OCI-LY1 (cell line): ENCODE measurements at regions not wholly inside any gene's neighbourhood (a gene's known extent, or its start where the extent isn't known, plus 50 kb on each side); places are given as distances from the start of the nearest gene placed in this dataset.

Source experiments
- H2AFZ ChIP-seq: fragments of 200-600 bp; sonication (generic), shearing (Covaris generic); 2 replicates; pipeline ENCODE4 v1.6.0; 2014; ENCODE audit warnings: antibody characterized with exemption, mild to moderate bottlenecking, low read length
- H3F3A ChIP-seq: fragments of 200-600 bp; sonication (generic), shearing (Covaris generic); 2 replicates; pipeline ENCODE4 v1.6.0; 2014; ENCODE audit warnings: mild to moderate bottlenecking, antibody characterized with exemption, low read length, moderate library complexity; ENCODE audit not compliant: insufficient read depth
- H3K27ac ChIP-seq: fragments of 200-600 bp; sonication (generic); 2 replicates; pipeline ENCODE4 v1.5.1; 2014; ENCODE audit warnings: low read length, mixed run types, mild to moderate bottlenecking, low read depth; ENCODE audit not compliant: poor library complexity, severe bottlenecking
- H3K27me3 ChIP-seq: fragments of 200-600 bp; sonication (generic); 2 replicates; pipeline ENCODE4 v1.6.0; 2014; ENCODE audit warnings: antibody characterized with exemption, mild to moderate bottlenecking, low read length, moderate library complexity; ENCODE audit not compliant: insufficient read depth
- H3K36me3 ChIP-seq: fragments of 200-600 bp; sonication (generic); 2 replicates; pipeline ENCODE4 v1.6.1; 2014; ENCODE audit warnings: mild to moderate bottlenecking, antibody characterized with exemption, low read length, moderate library complexity, mixed read lengths; ENCODE audit not compliant: insufficient read depth
- H3K4me1 ChIP-seq: fragments of 200-600 bp; sonication (generic); 2 replicates; pipeline ENCODE4 v1.5.1; 2014; ENCODE audit warnings: mild to moderate bottlenecking, low read length, moderate library complexity; ENCODE audit not compliant: insufficient read depth, severe bottlenecking
- H3K4me2 ChIP-seq: fragments of 200-600 bp; sonication (generic), shearing (Covaris generic); 2 replicates; pipeline ENCODE4 v1.6.1; 2014; ENCODE audit warnings: low read length
- H3K4me3 ChIP-seq: fragments of 200-600 bp; sonication (generic); 2 replicates; pipeline ENCODE4 v1.5.1; 2014; ENCODE audit warnings: low read length, low read depth, mild to moderate bottlenecking, mixed read lengths; ENCODE audit not compliant: poor library complexity, severe bottlenecking
- H3K79me2 ChIP-seq: fragments of 200-600 bp; shearing (Covaris generic); 2 replicates; pipeline ENCODE4 v1.6.1; 2016; ENCODE audit warnings: mixed run types, low read length, mixed read lengths; ENCODE audit not compliant: insufficient read depth
- H3K9ac ChIP-seq: fragments of 200-600 bp; sonication (generic), shearing (Covaris generic); 2 replicates; pipeline ENCODE4 v1.6.1; 2014; ENCODE audit warnings: mild to moderate bottlenecking, low read length, mixed read lengths
- H3K9me2 ChIP-seq: fragments of 200-600 bp; sonication (generic), shearing (Covaris generic); 2 replicates; pipeline ENCODE4 v1.6.1; 2014; ENCODE audit warnings: low read depth, mild to moderate bottlenecking, low read length, mixed read lengths
- H3K9me3 ChIP-seq: fragments of 200-600 bp; shearing (Covaris generic); 2 replicates; pipeline ENCODE4 v1.6.1; 2014; ENCODE audit warnings: low read length, mixed read lengths
- H4K20me1 ChIP-seq: fragments of 200-600 bp; sonication (generic), shearing (Covaris generic); 2 replicates; pipeline ENCODE4 v1.6.0; 2016; ENCODE audit warnings: mild to moderate bottlenecking, low read length; ENCODE audit not compliant: insufficient read depth
- EZH2 ChIP-seq: fragments of 200-600 bp; sonication (generic), shearing (Covaris generic); IDR thresholded peaks from 2 replicates; pipeline ENCODE4 v1.8.0; 2017; ENCODE audit warnings: borderline replicate concordance, mixed run types, mild to moderate bottlenecking, antibody characterized with exemption, low read length, moderate library complexity, mixed read lengths
- TF ChIP-seq, protein P1 (sequence below): fragments of 200-600 bp; sonication (generic), shearing (Covaris generic); IDR thresholded peaks from 2 replicates; pipeline ENCODE4 v1.5.1; 2017; ENCODE audit warnings: mild to moderate bottlenecking, antibody characterized with exemption, low read length, moderate library complexity, mixed read lengths

DNA sequence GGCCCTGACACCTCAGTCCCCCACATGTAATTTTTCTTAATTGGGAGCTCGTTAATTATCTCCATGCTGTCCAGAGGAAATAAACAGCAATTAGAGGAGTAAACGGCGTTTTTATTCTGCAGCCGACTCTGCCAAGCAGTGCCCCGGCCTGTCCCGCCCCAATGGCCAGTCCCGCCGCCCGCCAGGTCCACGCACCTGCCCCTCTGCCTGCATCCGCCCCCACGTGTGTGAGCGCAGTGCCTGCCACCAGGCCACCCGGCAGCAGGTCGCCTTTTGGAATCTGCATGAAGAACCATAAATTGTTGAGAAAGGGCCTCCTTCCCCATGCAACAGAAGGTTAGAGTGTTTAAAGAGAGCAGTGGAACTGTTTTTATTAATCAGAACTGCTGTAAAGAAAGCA is 87.5 kb upstream of the LINGO1 start:
- Histone ChIP-seq H2AFZ (no peak overlapping the region), H3K9me2 (no peaks in the 10 kb centered on the region), H3K4me3 (no peak overlapping the region), H3K9ac (no peak overlapping the region), H3K4me1 (no peaks in the 10 kb centered on the region), H4K20me1 (no peaks in the 10 kb centered on the region), H3K4me2 (no peak overlapping the region), H3F3A (no peaks in the 10 kb centered on the region), H3K27me3 (no peaks in the 10 kb centered on the region; the same call in 1 of the 2 replicates), H3K27ac (no peak overlapping the region), H3K9me3 (no peaks in the 10 kb centered on the region), H3K36me3 (no peaks in the 10 kb centered on the region), H3K79me2 (no peaks in the 10 kb centered on the region)
- TF ChIP-seq, protein P1, sequence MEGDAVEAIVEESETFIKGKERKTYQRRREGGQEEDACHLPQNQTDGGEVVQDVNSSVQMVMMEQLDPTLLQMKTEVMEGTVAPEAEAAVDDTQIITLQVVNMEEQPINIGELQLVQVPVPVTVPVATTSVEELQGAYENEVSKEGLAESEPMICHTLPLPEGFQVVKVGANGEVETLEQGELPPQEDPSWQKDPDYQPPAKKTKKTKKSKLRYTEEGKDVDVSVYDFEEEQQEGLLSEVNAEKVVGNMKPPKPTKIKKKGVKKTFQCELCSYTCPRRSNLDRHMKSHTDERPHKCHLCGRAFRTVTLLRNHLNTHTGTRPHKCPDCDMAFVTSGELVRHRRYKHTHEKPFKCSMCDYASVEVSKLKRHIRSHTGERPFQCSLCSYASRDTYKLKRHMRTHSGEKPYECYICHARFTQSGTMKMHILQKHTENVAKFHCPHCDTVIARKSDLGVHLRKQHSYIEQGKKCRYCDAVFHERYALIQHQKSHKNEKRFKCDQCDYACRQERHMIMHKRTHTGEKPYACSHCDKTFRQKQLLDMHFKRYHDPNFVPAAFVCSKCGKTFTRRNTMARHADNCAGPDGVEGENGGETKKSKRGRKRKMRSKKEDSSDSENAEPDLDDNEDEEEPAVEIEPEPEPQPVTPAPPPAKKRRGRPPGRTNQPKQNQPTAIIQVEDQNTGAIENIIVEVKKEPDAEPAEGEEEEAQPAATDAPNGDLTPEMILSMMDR: no peak
- no peak for TF ChIP-seq EZH2

DNA sequence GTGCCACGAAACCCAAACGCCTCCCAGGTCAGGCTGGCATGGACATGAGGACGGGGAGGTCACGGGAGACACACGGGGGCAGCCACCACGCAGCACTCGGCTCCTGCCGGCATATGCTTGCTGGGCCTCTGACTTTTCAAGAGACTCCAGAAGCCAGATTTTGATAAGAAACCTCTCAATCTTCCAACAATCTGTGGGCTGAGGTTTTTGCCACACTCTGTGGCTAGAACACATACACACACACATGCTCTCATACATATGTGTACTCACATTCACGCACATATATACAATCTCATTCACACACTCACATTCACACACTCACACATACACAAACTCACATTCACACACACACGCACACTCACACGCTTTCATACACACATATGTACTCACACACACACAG is 86.7 kb upstream of the LINGO1 start:
- Histone ChIP-seq H3K9ac (no peak overlapping the region), H3F3A (no peaks in the 10 kb centered on the region), H3K79me2 (no peaks in the 10 kb centered on the region), H3K27me3 (no peaks in the 10 kb centered on the region; the same call in 1 of the 2 replicates), H2AFZ (no peak overlapping the region), H3K4me2 (no peak overlapping the region), H3K4me3 (no peak overlapping the region), H3K36me3 (no peaks in the 10 kb centered on the region), H3K4me1 (no peaks in the 10 kb centered on the region), H3K9me3 (no peaks in the 10 kb centered on the region), H3K27ac (no peak overlapping the region), H3K9me2 (no peaks in the 10 kb centered on the region), H4K20me1 (no peaks in the 10 kb centered on the region)
- TF ChIP-seq EZH2: no peak
- TF ChIP-seq, protein P1: no peak

DNA sequence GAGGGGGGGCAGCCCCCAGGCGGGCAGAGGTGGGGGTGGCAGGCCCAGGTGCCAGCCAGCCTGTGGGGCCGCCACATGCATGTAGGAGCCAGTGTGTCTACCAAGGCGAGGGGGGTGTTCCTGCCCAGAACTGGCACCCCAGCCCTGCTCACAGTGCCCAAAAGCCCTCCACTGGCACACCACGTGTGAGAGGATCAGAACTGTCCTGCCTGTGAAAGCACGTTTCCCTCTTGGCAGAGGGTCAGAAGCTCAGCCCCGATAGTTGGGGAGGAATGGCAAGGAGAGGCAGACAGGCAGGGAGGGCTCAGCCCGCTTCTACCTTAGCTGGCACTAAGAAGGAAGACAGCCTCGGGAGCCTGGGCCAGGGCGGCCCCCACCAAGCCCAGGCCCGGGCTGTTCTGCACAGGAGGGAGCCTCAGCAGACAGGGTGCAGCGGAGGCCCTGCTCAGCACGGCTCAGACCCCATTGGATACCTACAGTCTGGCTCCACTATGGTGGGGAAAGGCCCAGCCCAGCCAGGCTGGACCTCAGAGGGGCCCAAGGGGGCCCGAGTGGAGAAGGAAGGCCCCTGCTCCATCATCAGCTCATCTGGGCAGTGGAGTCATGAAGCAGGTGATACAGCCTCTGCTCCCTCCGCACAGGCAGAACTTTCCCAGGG is 84.8 kb upstream of the LINGO1 start:
- Histone ChIP-seq H3K36me3 (no peaks in the 10 kb centered on the region), H3K9me2 (no peaks in the 10 kb centered on the region), H3K79me2 (no peaks in the 10 kb centered on the region), H2AFZ (no peak overlapping the region), H3F3A (no peaks in the 10 kb centered on the region), H3K9ac (no peak overlapping the region), H4K20me1 (no peaks in the 10 kb centered on the region), H3K9me3 (no peaks in the 10 kb centered on the region), H3K27ac (no peak overlapping the region), H3K27me3 (no peaks in the 10 kb centered on the region; the same call in 1 of the 2 replicates), H3K4me3 (no peak overlapping the region), H3K4me1 (no peaks in the 10 kb centered on the region), H3K4me2 (no peak overlapping the region)
- no peak for TF ChIP-seq EZH2
- TF ChIP-seq, protein P1: no peak
